Activated T-cell treated with anti-CD3 and anti-CD28 coated beads, Interleukin-2, amount 50 U/mL, for 48 hours (primary cell): ENCODE measurements at regions not wholly inside any gene's neighbourhood (a gene's known extent, or its start where the extent isn't known, plus 50 kb on each side); places are given as distances from the start of the nearest gene placed in this dataset.
"Not testable (repeated sequence)": the region's sequence is repeated elsewhere in the genome, so short reads cannot be mapped to it uniquely, and the experiment has no call there.

Experiments used
- DNase-seq, 2 experiments: peaks; one replicate each; pipeline ENCODE4 v3.0.0-alpha.2; 2020

GRCh38 chr18:45322343-45322742, 292.9 kb upstream of the SLC14A2 start:
- DNase-seq = no peak

- DNase-seq = no peak
Observed at GRCh38 chr18:45324101-45324494, 291.2 kb upstream of the SLC14A2 start.

DNA sequence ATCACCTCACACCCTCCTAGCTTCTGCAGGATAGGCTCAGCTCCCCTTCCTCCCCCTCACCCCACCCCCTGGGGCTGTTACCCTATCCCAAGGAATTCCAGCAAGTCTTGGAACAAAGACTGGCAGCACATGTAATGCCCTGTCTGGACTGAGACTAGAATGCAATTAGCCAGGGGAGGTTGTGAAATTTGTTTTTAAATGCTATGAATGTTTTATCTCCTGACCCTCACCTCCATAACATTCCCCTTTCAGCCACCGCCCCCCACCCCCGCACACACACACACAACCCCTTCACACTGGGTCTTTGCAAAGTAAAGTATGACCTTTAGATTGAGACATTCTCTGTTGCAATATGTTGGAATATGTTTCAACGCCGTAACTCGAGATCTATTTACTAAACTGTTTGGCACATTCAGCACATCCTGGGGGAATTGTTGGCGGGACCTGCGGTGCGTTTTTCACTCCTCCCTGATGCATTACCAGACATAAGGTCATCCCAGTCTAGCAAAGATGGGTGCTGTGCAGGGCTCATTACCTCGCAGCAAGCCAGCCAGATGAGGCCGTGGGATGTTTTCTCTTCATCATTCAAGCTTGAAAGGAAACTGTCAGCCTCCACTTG, 290.7 kb upstream of the SLC14A2 start:
- no peak for DNase-seq

DNA sequence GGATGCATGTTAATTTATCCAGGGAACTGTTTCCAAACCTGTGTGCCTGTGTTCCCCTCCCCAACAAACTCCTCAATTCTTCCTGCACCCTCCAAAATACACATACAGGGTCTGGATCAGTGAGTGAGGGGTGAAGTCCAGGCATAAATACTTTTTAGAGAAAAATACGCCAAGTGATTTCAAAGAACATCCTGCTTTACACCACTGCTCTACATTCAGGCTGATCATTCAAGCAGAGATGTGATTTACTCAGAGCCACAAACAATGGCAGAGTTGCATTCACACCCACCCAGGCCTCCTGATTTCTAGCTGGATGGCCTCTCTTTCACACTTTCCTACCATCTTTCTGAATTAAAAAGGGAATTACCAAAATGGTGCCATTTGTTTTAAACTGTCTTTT, 289.5 kb upstream of the SLC14A2 start:
- no peak for DNase-seq

- no peak for DNase-seq
Observed at GRCh38 chr18:45326505-45326904, 288.8 kb upstream of the SLC14A2 start.

GRCh38 chr18:45328296-45328695, 287.0 kb upstream of the SLC14A2 start:
- no peak for DNase-seq

DNA sequence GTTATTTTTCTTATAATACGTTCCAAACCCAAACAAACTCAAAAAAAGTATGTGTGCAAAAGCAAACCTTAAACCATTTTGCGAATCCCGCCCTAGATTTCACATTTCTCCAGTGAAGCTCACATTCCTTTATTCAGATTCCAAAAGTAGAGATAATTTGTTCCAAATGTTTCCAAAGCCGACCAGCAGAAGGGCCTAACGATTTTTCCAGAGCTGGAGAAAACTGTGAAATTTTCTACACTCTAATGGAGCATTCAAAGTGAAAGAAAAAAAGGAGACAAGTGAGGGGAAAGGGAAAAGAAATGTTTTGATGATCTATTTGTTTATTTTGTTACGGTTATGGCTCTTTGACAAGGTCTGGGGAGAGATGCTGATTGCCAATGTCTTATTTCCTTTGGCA, 286.5 kb upstream of the SLC14A2 start:
- DNase-seq = no peak

GRCh38 chr18:45329316-45329715, 286.0 kb upstream of the SLC14A2 start:
- DNase-seq = no peak

- no peak for DNase-seq
Observed at GRCh38 chr18:45330170-45330594, 285.1 kb upstream of the SLC14A2 start.

GRCh38 chr18:45332871-45333270, 282.4 kb upstream of the SLC14A2 start:
- DNase-seq = no peak

DNA sequence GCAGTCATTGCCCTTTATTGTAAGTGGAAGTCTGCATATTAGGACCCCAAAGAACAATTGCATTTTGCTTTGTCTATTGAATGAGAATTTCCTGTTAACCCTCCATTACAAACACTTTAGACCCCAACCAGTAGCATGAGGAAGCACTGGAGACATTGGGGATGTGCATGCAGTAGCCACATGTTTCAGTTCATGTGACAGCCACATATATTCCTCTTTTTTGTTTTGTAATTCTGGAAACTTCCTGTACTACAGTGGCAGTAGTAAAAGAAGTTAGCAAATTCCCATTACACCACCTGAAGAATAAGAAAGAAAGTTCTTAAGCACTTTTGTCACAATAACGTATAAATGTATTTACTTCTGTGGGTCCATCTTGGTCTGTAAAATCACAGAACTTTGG, 281.1 kb upstream of the SLC14A2 start:
- no peak for DNase-seq

DNA sequence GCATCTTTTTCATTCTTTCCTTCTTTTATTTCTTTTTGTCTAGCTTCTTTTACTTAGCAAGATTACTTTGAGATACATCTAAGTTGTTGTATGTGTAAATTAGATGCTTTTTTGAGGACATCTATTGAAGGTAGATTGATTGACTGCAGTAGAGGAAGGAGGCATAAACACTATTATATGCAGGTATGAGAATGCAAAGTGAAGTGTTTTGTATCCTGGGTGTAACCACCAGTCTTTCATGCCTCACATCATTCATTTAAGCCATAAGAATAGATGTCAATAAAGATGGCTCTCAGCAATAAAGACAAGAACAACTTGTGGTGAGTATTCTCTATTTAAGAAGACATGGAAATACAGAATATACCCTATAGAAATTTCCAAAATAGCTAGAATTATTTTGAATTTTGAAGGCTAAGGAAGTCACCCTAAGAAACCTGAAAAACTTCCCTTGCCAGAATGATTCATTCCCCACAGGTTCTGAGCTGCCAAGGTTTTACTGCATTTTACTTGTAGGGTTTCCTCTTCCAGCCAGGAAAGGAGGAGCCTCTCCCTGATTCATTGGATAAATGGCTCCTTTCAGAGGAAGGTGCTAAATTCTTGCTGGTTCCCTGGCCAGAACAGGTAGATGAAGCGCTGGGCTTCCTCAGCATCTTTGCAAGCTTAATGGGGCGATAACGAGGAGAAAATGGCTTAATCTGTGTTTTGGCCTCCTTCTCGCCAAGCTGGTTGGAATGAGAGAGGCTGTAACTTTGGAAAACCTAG, 279.8 kb upstream of the SLC14A2 start:
- DNase-seq = no peak

- DNase-seq = no peak
Observed at GRCh38 chr18:45336448-45336847, 278.8 kb upstream of the SLC14A2 start.

DNA sequence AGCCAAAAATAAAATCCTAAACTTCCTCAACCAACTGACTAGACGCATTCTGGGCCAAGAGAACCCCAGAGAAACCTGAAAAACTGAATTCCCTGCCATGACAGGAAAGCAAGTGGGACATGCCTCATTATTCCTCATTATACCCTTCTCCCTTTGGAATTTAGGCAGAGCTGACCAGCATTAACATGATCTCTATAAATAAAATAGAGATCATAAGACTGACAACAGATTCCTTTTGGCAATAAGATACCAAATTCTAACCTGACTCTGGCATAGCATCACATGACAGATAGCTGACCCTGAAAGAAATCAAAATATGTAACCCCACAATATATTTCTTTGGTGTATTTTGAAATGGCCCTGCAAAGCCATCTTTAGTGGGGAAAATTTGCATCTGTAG, 277.8 kb upstream of the SLC14A2 start:
- DNase-seq = no peak

GRCh38 chr18:45339810-45340550, 275.3 kb upstream of the SLC14A2 start:
- DNase-seq = no peak

- DNase-seq = no peak
Observed at GRCh38 chr18:45340884-45341283, 274.4 kb upstream of the SLC14A2 start.

DNA sequence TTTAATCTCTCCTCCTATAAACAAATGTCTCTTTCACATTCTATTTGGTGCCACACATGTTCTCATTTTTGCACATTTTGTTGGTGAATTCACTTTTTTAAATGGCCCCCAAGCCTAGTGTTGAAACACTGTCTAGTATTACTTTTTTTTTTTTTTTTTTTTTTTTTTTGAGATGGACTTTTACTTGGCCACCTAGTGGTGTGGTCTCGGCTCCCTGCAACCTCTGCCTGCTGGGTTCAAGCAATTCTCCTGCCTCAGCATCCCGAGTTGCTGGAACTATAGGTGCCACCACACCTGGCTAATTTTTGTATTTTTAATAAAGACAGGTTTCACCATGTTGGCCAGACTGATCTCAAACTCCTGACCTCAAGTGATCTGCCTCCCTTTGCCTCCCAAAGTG, 273.8 kb upstream of the SLC14A2 start:
- DNase-seq = no peak

GRCh38 chr18:45342166-45342565, 273.1 kb upstream of the SLC14A2 start:
- DNase-seq = no peak

DNA sequence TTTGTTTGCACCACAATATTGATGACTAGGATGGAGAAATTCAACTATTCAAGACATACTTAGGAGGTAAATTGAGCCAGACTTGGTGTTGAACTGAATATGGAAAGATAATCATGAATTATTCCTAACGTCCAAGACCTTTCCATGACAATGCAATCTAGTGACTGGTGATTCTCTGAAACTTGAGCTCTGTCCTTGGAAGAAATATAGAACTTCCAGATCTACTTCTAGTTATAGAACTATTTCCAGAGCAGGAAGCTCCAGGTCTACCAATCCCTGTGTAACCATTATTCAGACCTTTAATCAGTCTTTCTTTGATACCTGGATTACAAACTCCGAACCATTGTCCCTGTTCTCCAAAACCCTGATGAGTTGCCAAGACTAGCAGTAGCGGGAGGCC, 272.6 kb upstream of the SLC14A2 start:
- no peak for DNase-seq

DNA sequence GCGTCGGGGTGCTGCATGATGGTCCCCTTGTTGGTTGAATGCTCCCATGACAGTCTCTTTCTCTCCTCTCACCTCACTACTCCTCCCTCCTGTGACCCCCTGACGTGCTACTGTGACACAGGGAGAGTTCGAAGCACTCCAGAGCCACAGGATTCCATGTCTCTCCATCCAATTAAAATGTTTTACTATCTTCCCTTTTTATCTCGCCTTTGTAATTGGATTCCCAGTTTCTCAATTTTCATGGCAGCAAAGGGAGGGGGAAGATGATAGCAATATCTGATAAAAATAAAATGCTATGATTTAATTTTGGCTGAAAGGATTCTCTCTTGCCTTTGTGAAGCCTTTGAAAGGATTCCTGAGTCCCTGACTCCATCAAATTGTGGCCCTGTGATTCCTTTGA, 271.9 kb upstream of the SLC14A2 start:
- no peak for DNase-seq

GRCh38 chr18:45344680-45345079, 270.6 kb upstream of the SLC14A2 start:
- not testable (repeated sequence) for DNase-seq

DNA sequence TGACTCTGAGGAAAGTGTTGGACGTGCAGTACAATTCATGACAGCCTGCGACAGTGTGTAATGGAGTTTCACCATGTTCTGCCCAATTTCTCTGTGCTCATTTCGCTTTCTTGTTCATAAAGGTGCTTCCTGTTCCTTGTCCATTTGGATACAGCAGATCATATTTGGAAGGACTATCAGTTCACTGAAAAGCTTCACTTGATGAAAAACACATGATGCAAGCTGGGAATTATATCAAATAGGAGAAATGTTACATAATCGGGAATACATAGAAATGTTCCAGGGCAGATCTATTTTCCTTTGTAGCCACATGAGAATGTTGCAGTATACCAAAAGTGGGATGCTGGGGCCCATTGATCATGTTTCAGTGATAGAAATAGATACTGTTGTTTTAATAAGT, 266.3 kb upstream of the SLC14A2 start:
- DNase-seq = no peak

DNA sequence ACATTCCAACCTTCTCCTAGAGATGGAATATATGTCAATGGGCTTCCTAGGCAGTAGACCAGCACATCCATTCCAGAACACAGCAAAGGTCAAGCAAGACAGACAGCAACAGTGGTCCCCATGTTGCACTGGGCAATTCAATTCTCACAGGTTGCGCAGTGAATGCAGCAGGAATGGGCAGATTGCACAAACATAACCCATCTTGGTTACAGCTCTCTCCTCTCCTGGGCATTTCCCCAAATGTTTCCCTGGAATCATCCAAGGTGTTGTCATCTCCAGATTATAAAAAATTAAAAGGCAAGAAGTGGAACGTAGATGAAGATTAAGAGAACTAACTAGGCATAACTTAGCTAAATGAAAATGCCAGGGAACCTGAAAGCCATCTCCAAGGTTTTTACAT, 265.8 kb upstream of the SLC14A2 start:
- no peak for DNase-seq
